GM21825 (cell line): ENCODE measurements at regions not wholly inside any gene's neighbourhood (a gene's known extent, or its start where the extent isn't known, plus 50 kb on each side); places are given as distances from the start of the nearest gene placed in this dataset.

Experiments
- ATAC-seq: cut with Tn5 transposase; IDR thresholded peaks from one replicate; pipeline ENCODE4 v1.9.1; 2021; ENCODE audit warnings: mild to moderate bottlenecking, moderate library complexity; ENCODE audit not compliant: unreplicated experiment

DNA sequence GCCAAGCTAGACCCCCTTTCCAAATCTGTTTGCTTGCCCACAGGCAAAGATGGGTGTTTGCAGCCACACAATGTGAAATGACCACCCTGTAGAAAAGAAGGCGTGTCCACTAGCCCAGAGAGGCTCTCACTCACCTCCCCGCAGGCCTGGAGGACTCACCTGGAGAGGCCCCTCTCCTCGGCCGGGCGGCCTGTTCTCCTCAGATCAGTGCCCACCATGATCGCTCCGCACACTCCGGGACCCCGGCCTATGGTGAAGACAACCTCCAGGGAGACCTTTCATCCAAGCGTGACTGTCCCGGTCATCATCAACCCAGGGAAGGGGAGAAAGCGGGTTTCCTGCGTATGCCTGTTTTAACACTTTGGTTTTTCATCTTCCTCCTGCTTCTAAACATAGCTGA, 328.7 kb upstream of the SALL3 start:
- ATAC-seq: no peak

DNA sequence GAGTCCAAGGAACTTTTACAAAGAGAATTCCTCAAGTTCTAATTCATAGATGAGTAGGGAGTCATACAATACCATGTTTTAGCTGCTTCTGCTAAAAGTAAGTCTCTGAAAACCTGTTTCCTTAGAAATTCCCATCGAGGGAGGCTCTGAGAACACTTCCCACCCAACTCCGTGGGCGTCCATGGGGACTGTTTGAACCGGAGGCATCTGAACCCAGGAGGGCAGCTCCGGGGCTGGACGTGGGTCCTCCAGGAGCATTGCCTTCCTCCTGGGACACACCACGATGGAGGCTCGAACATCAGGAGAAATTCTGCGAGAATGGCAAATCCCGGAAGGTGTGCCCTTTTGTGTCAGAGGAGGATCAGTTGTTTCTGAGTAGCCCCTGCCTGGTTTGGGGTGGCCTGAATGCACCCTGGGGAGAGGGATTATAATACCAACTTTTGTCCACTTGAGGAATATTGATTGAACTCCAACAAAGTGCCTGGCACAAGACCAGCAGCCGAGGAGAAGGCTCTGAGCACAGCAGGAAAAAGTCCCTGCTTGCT, 327.5 kb upstream of the SALL3 start:
- no peak for ATAC-seq

DNA sequence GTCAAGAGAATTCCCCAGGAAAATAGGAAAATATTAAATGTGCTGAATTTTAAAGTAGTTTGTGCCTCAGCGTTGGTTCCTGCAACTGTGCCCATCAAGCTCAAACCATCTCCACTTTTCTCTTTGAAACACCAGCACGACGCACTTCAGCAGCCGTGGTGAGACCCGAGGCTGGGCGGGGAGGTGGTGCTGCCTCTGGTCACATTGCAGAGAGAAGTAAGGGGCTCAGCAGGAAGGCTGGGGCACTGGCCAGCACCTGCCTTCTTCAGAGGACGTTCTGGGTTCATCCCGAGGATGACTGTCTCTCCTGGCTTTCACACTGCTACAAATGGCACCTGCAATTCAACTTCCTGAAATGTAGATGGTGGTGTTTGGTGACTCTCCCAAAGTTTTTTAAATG, 323.7 kb upstream of the SALL3 start:
- ATAC-seq: no peak

DNA sequence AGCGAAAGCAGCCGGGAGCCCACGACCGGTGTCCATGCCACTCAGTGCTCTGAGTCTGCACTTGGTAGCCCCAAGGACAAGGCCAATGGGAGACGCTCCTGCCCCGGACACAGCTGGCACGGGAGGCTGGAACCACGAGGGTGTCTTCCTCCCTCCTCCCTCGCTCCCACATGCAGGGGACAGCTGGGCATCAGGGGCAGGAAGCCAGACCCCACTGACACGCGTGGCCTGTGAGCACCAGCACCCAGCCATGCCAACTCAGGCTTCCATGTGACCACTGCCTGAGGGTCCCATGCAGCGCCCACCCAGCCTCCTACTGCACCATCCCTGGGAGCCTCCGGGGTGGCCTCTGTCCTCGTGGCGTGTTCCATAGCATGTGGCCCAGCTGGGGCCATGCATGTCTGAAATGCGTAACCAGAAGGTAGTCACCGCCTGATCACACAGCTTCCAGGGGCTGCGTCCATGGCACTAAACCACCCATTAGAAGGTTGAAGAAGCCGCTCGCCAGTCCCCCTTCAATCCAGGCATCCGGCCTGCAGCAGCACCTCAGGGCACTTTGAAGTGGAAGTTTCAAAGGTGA, 323.2 kb upstream of the SALL3 start:
- ATAC-seq: no peak

DNA sequence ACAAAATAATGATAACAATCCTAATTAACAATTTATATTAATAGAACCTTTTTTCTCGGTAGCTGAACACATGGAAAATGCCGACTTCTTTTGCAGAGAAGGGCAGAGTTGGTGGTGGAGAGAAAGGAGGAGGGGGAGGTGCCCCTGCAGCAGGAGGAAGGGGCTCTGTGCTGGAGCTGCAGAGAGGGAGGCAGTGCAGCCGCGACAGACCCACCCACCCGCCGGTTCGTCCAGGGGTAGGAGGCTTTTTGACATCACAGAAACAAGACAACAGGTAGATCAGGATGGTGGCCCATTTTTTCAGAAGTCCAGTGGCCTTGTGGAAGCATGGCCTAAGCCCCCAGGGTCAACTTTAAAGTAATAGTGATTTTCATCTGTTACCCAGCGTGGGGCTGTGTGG, 321.1 kb upstream of the SALL3 start:
- no peak for ATAC-seq

DNA sequence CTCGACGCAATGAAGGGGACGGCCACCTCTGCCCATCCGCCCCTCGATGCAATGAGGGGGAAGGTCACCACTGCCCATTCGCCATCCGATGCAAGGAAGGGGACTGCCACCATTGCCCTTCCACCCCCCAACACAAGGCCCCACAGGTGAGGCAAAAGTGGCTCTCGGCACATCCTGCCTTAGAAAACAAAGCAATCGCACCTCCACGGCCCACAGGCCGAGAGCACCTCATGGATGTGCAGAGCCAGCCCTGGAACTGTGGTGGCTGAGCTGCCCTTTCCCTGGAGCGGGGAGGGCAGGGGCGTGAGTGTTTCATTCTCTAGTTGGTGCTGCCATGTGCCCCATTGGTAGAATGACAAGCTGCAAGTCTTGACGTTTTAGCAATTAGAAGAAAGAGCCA, 320.6 kb upstream of the SALL3 start:
- ATAC-seq: no peak

DNA sequence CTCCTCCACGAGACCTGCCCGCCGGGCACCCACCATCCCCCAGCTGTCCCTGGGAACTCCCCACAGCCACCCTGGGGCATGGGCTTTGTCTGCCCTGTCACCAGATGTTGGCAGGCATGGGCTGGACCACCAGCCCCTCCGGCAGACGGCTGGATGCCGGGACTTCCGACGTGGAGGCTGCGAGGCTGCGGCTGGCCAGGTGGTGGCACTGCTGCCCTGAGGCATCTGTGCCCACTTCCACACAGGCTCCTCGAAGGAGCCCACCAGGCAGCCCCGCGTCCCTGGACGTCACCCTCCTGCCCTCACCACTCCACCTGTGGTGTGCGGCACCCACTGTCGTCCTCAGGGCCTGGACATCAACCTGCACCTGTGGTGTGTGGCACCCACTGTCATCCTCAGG, 319.9 kb upstream of the SALL3 start:
- no peak for ATAC-seq

DNA sequence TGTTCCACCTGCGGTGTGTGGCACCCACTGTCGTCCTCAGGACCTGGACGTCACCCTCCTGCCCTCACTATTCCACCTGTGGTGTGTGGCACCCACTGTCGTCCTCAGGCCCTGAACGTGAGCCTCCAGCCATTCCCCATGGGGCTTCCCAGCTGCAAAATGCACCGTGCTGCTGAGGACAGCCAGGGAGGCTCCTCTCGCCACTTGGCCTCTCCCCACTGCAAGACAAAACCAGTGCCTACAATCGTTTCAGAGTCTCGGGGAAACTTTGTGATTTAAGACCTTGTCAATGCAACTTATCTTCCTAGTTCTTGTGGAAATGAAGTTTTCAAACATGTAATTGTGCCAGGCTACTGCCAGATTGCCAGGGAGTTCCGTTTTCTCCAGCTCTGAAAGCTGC, 319.3 kb upstream of the SALL3 start:
- ATAC-seq: no peak

DNA sequence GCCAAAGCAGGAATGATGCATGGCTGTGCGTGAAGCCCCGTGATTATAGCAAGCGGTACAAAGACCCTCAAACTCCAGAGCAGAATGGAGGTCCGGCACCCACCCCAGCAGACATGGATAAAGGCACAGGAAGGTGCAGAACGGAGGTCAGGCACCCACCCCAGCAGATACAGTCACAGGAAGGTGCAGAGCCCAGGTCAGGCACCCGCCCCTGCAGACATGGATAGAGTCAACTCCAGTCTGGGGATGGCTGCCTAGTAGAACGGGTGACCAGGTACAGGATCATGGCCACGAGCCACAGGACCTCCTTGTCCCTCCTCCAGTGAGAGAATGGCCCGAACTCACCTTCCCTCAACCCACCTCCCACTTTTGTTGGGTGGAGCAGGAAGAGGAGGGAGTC, 318.3 kb upstream of the SALL3 start:
- no peak for ATAC-seq

DNA sequence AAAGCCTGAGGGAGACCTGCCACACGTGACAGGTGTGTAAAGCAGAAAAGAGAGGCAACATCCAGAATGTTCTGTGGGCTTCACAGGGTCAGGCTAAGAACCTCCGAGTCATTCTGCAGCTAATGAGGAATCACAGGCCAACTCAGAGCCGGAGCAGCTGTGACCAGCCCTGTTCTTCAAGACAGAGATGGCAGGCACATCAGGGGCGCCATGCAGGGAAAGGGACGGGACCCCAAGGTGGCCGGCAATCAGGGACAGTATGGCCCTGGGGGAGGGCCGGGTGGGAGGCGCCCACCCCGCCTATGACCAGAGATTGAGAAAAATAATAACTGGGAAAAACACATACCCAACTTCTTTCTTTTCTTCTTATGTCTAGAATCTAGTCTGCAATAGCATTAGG, 316.7 kb upstream of the SALL3 start:
- ATAC-seq: no peak

DNA sequence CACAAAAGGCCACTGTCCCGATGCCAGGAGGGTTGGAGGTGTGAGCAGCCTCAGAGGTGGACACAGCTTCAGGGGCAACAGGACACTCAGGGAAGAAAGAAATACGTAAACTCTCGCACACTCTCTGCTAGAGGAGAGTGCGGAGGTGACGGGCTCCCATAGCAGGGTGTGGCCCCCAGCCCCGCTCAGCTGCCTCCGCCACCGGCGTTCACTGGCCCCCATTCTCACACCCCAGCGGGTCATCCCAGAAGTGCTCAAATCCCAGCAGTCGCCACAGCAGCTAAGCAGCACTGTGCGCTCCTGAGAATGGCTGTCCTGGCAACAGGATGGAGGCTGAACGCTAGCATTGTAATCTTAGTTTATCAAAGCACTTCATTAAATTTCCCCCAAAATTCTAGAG, 315.6 kb upstream of the SALL3 start:
- ATAC-seq: no peak

DNA sequence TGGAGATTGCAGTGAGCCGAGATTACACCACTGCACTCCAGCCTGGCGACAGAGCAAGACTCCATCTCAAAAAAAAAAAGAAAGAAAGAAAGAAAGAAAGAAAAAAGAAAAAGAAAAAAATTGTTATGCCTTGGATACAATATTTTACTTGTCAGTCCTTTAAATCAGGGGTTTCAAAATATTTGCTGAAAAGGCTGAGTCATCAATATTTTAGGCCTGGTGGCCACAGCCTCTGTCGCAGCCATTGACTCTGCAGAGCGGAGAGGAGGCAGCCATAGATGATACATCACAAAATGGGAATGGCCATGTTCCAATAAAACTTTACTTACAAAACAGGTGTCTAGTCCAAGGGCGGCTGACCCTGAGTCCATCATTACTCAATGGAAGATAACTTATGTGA, 314.8 kb upstream of the SALL3 start:
- ATAC-seq: no peak

DNA sequence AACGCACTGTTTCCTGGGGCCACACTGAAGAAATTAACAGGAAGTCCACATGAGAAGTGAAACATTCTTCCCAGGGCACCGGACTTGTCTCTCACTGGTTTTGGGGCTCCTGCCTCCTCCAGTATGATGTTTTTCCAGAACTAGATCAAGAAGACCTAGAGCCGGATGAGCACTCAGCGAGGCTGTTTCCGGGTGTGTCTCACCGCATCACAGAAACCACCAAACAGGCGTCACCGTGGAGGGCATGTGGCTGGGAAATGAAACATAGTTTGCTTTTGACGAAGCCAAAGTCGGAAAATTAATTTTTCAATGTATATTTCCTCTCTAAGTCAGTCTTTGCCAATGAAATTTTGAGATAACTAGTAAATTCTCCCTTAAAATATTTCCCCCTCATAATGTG, 314.0 kb upstream of the SALL3 start:
- no peak for ATAC-seq

DNA sequence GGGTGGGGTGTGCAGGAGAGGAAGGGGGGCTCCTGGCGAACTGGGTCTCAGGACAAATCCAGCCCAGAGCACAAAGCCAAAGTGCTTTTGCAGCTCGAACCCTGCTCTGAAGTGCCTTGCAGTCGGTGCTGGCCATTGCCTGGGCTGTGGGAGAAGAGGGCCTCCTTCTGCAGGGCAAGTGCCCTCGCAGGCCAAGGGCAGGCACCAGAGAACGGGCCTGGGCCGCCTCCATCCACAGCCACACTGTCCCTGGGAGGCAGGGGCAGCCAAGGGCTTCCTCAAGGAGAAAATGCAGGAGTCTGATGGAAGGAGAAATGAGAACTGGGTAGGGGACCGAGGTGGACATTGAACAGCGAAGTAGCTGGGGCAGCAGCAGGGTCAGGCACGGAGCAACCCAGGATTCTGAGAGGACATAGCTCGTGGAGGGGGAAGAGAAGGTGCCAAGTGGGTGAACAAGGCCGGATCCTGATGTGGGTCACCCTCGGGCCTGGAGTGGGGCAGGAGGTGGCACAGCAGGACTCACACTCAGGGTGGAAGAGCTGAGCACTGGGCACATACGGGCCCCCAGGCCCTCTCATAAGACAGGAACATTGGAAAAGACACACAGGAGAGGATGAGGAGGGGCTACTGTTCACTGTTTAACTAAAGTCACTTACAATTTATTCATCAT, 312.8 kb upstream of the SALL3 start:
- no peak for ATAC-seq

DNA sequence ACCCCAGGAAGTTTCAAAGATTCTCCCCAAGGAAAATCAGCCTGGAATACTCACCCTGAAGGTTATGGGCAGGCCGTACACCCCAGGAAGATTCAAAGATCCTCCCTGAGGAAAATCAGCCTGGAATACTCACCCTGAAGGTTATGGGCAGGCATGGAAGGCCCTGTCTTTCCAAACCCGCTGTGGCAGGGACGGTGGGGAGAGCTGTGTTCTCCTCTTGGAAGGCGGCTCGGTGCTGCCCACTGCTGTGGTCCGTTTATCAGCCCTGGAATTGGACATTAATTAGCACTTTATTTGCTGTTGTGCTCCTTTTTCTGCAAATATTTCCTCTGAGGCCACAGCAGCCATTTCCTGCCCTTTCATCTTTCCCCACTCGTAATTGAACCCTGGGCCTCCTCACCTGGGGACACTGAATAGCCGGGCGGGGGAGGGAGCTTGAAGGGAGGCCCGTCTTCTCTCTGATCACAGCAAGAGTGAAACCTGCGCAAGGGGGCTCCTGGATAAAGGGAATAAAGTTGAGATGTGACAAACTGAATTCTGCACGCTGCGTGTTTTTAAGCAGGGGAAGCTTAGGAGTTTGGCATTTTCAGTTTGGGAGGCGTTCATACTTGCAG, 308.7 kb upstream of the SALL3 start:
- ATAC-seq: no peak

DNA sequence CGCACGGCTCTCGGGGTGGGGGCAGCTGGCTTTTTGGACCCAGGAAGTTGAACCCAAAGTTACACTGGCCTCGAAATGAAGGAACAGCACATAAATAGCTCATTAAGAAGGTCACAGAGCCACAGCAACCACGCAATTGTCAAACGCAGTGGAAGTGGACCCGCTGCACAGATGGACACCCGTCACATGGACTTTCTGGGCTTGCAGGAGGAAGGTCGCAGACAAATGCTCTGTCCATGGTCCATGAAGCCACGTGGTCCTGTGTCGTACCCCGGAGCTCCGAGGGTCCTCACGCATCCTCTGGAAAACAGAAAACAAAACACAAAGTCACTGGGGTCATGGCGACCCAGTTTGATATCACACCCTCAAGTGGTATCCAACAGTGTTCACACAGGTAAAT, 308.1 kb upstream of the SALL3 start:
- no peak for ATAC-seq

DNA sequence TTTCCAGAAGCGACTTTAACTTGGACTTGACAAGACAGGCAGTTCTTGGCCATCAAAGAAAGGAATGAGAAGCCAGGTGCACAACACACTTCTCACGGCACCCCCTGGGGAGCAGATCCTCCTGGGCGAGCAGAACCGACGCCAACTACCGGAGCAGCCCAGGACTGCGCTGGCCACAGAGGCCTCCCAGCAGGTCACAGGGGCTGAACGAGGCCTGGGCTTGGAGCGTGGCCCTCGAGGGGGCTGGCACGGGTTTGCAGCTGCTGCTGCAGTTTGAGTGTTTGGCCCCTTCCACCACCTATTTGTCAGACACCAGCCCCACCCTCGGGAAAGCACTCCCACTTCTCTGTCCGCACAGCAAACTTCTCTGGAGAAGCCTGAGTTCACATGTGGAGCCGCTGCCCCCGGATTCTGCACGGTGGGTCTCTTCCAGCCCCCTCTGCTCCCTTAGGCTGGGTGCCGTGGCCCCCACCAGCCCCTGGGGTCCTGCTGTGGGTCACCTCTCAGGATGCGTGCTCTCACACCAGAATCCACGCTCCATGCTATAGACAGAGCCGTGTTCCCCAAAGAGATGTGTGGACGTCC, 306.7 kb upstream of the SALL3 start:
- ATAC-seq: no peak

DNA sequence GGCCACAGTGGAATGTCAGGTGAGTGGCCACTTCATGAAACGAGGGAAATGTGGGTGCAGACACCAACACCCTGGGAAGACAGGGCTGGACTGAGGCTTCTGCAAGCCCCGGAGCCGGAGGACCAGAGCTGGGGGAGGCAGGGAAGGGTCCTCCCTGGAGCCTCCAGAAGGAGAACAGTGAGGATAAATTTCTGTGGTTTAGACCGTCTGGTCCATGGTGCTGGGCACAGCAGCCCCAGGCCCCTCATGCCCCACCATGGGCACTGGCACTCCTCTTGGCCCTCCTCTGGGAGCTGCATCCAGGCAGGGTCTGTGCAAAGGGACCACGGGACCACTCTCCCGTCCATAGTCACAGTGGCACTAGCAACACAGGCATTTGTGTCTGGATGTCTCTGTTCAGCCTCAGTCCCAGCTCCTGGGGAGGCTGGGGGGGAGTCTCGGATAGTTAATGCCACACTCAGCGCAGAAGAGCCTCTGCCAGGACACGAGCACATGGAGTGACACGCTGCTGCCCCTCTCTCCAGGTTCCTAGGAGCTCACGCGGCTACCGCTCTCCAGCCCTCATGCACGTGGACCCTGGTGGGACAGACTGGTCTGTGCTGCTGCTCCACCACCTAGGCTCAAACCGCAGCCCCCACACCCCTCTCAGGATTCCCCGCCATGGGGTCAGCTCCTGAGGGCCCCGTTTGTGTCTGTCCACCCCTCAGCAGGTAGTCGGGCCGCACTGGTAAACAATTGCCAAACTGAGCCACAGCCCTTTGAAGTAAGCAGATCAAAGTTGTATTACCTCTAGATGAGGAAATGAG, 305.9 kb upstream of the SALL3 start:
- ATAC-seq: no peak

DNA sequence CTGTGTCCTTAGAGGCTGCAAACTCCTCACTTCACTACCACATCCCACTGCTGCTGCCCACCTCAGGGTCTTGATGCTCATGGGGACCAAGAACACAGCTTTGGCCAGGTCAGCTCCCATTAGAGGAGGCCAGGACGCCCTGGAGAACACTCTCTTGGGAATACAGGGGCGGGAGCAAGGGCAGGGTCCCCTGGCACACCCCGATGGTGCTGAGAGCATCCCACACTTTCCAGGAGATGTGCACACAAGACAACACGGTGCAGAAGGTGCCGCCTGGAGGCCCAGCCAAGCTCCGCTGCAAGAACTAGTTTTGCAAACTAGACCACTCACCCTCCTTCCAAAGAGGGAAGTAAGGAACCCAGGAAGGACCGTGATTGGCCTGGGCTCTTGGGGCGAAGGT, 304.4 kb upstream of the SALL3 start:
- ATAC-seq: no peak

DNA sequence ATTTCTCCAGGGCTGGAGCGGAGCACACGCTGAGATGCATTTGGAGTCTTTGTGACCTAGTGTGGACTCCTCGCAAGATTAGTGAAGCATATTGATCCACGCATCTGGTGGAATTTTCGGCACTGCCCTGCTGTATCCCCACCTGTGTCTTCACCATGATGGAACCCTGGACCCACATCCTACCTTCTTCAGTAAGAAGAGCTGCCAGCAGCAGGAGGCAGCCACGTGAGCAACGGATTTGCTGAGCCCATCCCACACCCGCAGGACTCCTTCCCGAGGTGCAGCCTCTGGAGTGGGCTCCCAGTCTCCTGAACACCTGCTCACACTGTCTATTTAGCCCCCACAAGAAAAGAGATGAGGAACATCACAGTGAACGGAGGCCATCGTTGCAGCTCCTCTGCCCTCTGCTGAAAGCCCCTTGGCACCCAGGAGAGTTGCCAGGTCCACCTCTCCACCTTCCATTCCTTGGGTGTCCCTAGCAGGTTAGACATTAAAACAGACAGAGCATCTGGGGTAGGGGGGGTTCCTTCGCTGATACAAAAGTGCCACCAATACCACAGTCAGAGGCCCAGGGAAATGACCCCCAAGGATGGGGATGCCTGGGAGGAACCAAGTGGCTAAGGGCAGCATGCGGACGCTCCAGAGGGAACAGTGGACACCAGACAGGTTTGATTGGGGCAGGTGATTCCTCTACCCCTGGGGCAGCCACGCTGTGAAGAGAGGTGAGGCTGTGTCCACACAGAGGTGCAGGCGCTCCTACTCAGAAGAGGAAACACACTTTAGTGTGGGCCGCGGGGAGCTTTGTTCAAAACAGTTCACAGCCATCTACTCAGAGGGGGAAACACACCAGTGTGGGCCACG, 302.8 kb upstream of the SALL3 start:
- ATAC-seq: no peak
